GM12892 (cell line): ENCODE measurements at regions not wholly inside any gene's neighbourhood (a gene's known extent, or its start where the extent isn't known, plus 50 kb on each side); places are given as distances from the start of the nearest gene placed in this dataset.

Experiments used
- POLR2A ChIP-seq: IDR thresholded peaks from 2 replicates; pipeline ENCODE4 v1.6.1; 2011; ENCODE audit warnings: low read depth, low read length, control low read depth
- POLR2AphosphoS5 ChIP-seq: IDR thresholded peaks from 2 replicates; pipeline ENCODE4 v1.6.1; 2011; ENCODE audit warnings: low read depth, low read length, control low read depth

DNA sequence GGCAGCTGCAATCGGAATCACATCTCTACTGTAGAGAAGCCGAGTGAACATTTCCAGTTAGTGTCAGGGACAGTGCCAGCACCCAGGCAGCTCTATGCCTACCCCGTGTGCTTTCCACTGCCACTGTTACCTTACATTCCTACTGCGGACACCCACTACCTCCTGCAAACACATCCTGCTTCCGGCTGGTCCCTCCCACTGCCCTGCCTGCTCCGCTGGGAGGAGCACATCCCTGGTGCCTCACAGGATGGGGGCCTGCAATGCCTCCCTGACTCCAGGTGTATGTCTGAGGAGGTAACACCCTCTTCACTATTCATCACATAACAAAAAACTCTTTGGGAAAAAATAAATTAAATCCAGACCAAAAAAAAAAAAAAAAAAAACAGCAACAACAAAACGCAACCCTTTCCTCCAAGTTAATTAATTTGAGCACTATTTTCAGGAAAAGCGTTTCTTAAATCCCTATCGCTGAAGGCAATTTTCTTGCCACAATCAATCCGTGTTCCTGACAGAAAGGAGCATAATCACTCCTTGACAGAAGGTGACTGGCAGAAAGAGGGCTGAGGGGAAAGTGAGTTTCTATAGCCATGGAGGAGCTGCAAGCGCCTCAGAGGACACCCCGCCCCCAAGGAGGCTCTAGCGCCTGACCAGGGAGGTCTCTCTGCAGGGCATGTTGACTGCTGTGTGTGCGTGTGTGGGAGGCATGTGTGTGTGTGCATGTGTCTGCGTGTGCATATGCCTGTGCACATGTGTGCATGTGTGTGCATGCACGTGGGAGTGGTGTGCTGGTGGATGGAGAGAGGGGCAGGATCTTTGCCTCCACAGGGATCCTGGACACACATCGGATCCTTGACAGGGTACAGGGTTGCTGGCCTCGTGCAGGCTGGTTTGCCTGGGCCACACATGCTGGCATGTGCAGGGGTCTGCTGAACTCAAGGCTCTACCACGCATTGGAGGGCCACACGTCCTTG lies 134.8 kb upstream of the NTM start:
- no peak for TF ChIP-seq POLR2A
- TF ChIP-seq POLR2AphosphoS5 = no peak
